ENCODE measurements at regions not wholly inside any gene's neighbourhood (a gene's known extent, or its start where the extent isn't known, plus 50 kb on each side); places are given as distances from the start of the nearest gene placed in this dataset.

GRCh38 chr6:133715270-133715669 is 173.6 kb upstream of the TCF21 start:
- Mint-ChIP-seq H3K9me3 (peaks cover 0 to 3% (median 0%) of the 10 kb centered on the region in 11 donors), H3K27ac (no peak overlapping the region), H3K4me1 (no peaks in the 10 kb centered on the region), H3K27me3 (peaks cover 8 to 30% (median 10%) of the 10 kb centered on the region in 5 donors), H3K36me3 (no peaks in the 10 kb centered on the region), H3K4me3 (no peak overlapping the region)
- DNase-seq, result no peak
- no peak overlapping the region for H3K4me3 ChIP-seq (ENCODE audit: low read length)
- ChIA-PET POLR2A (no interaction called here), CTCF (no interaction called here)
- H3K27me3 ChIP-seq (ENCODE audit: control insufficient read depth in 2 of 2, insufficient read depth in 2 of 2, low read length in 2 of 2), result no peaks in the 10 kb centered on the region
- no peaks in the 10 kb centered on the region for H3K4me1 ChIP-seq (ENCODE audit: control insufficient read depth in 2 of 2, insufficient read depth in 2 of 2, low read length in 2 of 2)
- no peak overlapping the region for H3K27ac ChIP-seq (ENCODE audit: low read depth, low read length)
- H3K9me3 ChIP-seq (ENCODE audit: control insufficient read depth in 2 of 3, low read length in 3 of 3), result no peaks in the 10 kb centered on the region
- no peaks in the 10 kb centered on the region for H3K36me3 ChIP-seq (ENCODE audit: control insufficient read depth in 2 of 3, insufficient read depth in 3 of 3, low read length in 3 of 3)
- intact Hi-C loops (cut with micrococcal nuclease), result no loop called here
- no peak for ATAC-seq

GRCh38 chr6:133724726-133725125 is 164.2 kb upstream of the TCF21 start:
- Histone ChIP-seq H3K4me3 (ENCODE audit: low read length) (no peak overlapping the region), H3K4me1 (ENCODE audit: control insufficient read depth in 2 of 2, insufficient read depth in 2 of 2, low read length in 2 of 2) (no peaks in the 10 kb centered on the region), H3K9me3 (ENCODE audit: control insufficient read depth in 2 of 3, low read length in 3 of 3) (no peaks in the 10 kb centered on the region), H3K36me3 (ENCODE audit: control insufficient read depth in 2 of 3, insufficient read depth in 3 of 3, low read length in 3 of 3) (no peaks in the 10 kb centered on the region), H3K27me3 (ENCODE audit: control insufficient read depth in 2 of 2, insufficient read depth in 2 of 2, low read length in 2 of 2) (no peaks in the 10 kb centered on the region), H3K27ac (ENCODE audit: low read depth, low read length) (no peak overlapping the region)
- ChIA-PET POLR2A (no interaction called here), CTCF (no interaction called here)
- Mint-ChIP-seq H3K36me3 (peaks cover 0 to 3% (median 0%) of the 10 kb centered on the region in 5 donors), H3K4me1 (no peaks in the 10 kb centered on the region), H3K4me3 (no peak overlapping the region), H3K27ac (no peak overlapping the region), H3K27me3 (peaks cover 0 to 12% (median 6%) of the 10 kb centered on the region in 5 donors), H3K9me3 (peaks cover 0 to 19% (median 12%) of the 10 kb centered on the region in 11 donors)
- DNase-seq (no peak), ATAC-seq (no peak)
- intact Hi-C loops (cut with micrococcal nuclease), result no loop called here

GRCh38 chr6:133726188-133726587 is 162.7 kb upstream of the TCF21 start:
- Histone ChIP-seq H3K4me1 (ENCODE audit: control insufficient read depth in 2 of 2, insufficient read depth in 2 of 2, low read length in 2 of 2) (no peaks in the 10 kb centered on the region), H3K9me3 (ENCODE audit: control insufficient read depth in 2 of 3, low read length in 3 of 3) (no peaks in the 10 kb centered on the region), H3K27me3 (ENCODE audit: control insufficient read depth in 2 of 2, insufficient read depth in 2 of 2, low read length in 2 of 2) (no peaks in the 10 kb centered on the region), H3K27ac (ENCODE audit: low read depth, low read length) (no peak overlapping the region), H3K36me3 (ENCODE audit: control insufficient read depth in 2 of 3, insufficient read depth in 3 of 3, low read length in 3 of 3) (no peaks in the 10 kb centered on the region), H3K4me3 (ENCODE audit: low read length) (no peak overlapping the region)
- DNase-seq (no peak), ATAC-seq (no peak)
- intact Hi-C loops (cut with micrococcal nuclease), result no loop called here
- Mint-ChIP-seq H3K27ac (no peak overlapping the region), H3K4me3 (no peak overlapping the region), H3K27me3 (peaks cover 0 to 6% (median 4%) of the 10 kb centered on the region in 5 donors), H3K4me1 (no peaks in the 10 kb centered on the region), H3K9me3 (peaks cover 0 to 19% (median 12%) of the 10 kb centered on the region in 11 donors), H3K36me3 (peaks cover 0 to 3% (median 0%) of the 10 kb centered on the region in 5 donors)
- ChIA-PET CTCF (no interaction called here), POLR2A (no interaction called here)

- ChIA-PET POLR2A (no interaction called here), CTCF (no interaction called here)
- H3K9me3 ChIP-seq (ENCODE audit: control insufficient read depth in 2 of 3, low read length in 3 of 3), result no peaks in the 10 kb centered on the region
- no peaks in the 10 kb centered on the region for H3K36me3 ChIP-seq (ENCODE audit: control insufficient read depth in 2 of 3, insufficient read depth in 3 of 3, low read length in 3 of 3)
- Mint-ChIP-seq H3K36me3 (peaks cover 0 to 3% (median 0%) of the 10 kb centered on the region in 5 donors), H3K27me3 (peaks cover 0 to 6% (median 0%) of the 10 kb centered on the region in 5 donors), H3K9me3 (peaks cover 0 to 25% (median 8%) of the 10 kb centered on the region in 11 donors), H3K4me1 (no peaks in the 10 kb centered on the region), H3K4me3 (no peak overlapping the region), H3K27ac (no peak overlapping the region)
- no peak for DNase-seq
- no peak overlapping the region for H3K4me3 ChIP-seq (ENCODE audit: low read length)
- intact Hi-C loops (cut with micrococcal nuclease), result no loop called here
- no peak for ATAC-seq
- H3K27ac ChIP-seq (ENCODE audit: low read depth, low read length), result no peak overlapping the region
- no peaks in the 10 kb centered on the region for H3K27me3 ChIP-seq (ENCODE audit: control insufficient read depth in 2 of 2, insufficient read depth in 2 of 2, low read length in 2 of 2)
- no peaks in the 10 kb centered on the region for H3K4me1 ChIP-seq (ENCODE audit: control insufficient read depth in 2 of 2, insufficient read depth in 2 of 2, low read length in 2 of 2)
Measured at GRCh38 chr6:133730881-133731280, 158.0 kb upstream of the TCF21 start.

- H3K4me1 Mint-ChIP-seq, result no peaks in the 10 kb centered on the region
- H3K27me3 ChIP-seq (ENCODE audit: control insufficient read depth in 2 of 2, insufficient read depth in 2 of 2, low read length in 2 of 2), result no peaks in the 10 kb centered on the region
- no peak for DNase-seq
- no peak overlapping the region for H3K4me3 Mint-ChIP-seq
- H3K4me1 ChIP-seq (ENCODE audit: control insufficient read depth in 2 of 2, insufficient read depth in 2 of 2, low read length in 2 of 2), result no peaks in the 10 kb centered on the region
- no peaks in the 10 kb centered on the region for H3K36me3 ChIP-seq (ENCODE audit: control insufficient read depth in 2 of 3, insufficient read depth in 3 of 3, low read length in 3 of 3)
- no peak overlapping the region for H3K4me3 ChIP-seq (ENCODE audit: low read length)
- peaks cover 0 to 13% (median 0%) of the 10 kb centered on the region in 5 donors for H3K27me3 Mint-ChIP-seq
- H3K27ac ChIP-seq (ENCODE audit: low read depth, low read length), result no peak overlapping the region
- H3K36me3 Mint-ChIP-seq, result no peaks in the 10 kb centered on the region
- no peaks in the 10 kb centered on the region for H3K9me3 Mint-ChIP-seq
- H3K9me3 ChIP-seq (ENCODE audit: control insufficient read depth in 2 of 3, low read length in 3 of 3), result no peaks in the 10 kb centered on the region
- no peak for ATAC-seq
- ChIA-PET POLR2A (no interaction called here), CTCF (no interaction called here)
- intact Hi-C loops (cut with micrococcal nuclease), result no loop called here
- H3K27ac Mint-ChIP-seq, result no peak overlapping the region
Measured at GRCh38 chr6:133740218-133740617, 148.7 kb upstream of the TCF21 start.

GRCh38 chr6:133740816-133741215 is 148.1 kb upstream of the TCF21 start:
- Mint-ChIP-seq H3K27me3 (peaks cover 0 to 13% (median 0%) of the 10 kb centered on the region in 5 donors), H3K36me3 (no peaks in the 10 kb centered on the region), H3K27ac (no peak overlapping the region), H3K4me1 (no peaks in the 10 kb centered on the region), H3K4me3 (no peak overlapping the region), H3K9me3 (no peaks in the 10 kb centered on the region)
- ATAC-seq (no peak), DNase-seq (no peak)
- H3K27ac ChIP-seq (ENCODE audit: low read depth, low read length), result no peak overlapping the region
- H3K36me3 ChIP-seq (ENCODE audit: control insufficient read depth in 2 of 3, insufficient read depth in 3 of 3, low read length in 3 of 3), result no peaks in the 10 kb centered on the region
- intact Hi-C loops (cut with micrococcal nuclease), result no loop called here
- POLR2A ChIA-PET, result no interaction called here
- no peaks in the 10 kb centered on the region for H3K4me1 ChIP-seq (ENCODE audit: control insufficient read depth in 2 of 2, insufficient read depth in 2 of 2, low read length in 2 of 2)
- H3K27me3 ChIP-seq (ENCODE audit: control insufficient read depth in 2 of 2, insufficient read depth in 2 of 2, low read length in 2 of 2), result no peaks in the 10 kb centered on the region
- CTCF ChIA-PET, result no interaction called here
- H3K4me3 ChIP-seq (ENCODE audit: low read length), result no peak overlapping the region
- H3K9me3 ChIP-seq (ENCODE audit: control insufficient read depth in 2 of 3, low read length in 3 of 3), result no peaks in the 10 kb centered on the region

GRCh38 chr6:133741375-133741861 is 147.5 kb upstream of the TCF21 start:
- intact Hi-C loops (cut with micrococcal nuclease), result no loop called here
- no peaks in the 10 kb centered on the region for H3K9me3 ChIP-seq (ENCODE audit: control insufficient read depth in 2 of 3, low read length in 3 of 3)
- H3K27me3 ChIP-seq (ENCODE audit: control insufficient read depth in 2 of 2, insufficient read depth in 2 of 2, low read length in 2 of 2), result no peaks in the 10 kb centered on the region
- no peak overlapping the region for H3K4me3 ChIP-seq (ENCODE audit: low read length)
- no peaks in the 10 kb centered on the region for H3K4me1 ChIP-seq (ENCODE audit: control insufficient read depth in 2 of 2, insufficient read depth in 2 of 2, low read length in 2 of 2)
- H3K36me3 Mint-ChIP-seq, result no peaks in the 10 kb centered on the region
- ChIA-PET CTCF (no interaction called here), POLR2A (no interaction called here)
- peaks cover 0 to 2% (median 0%) of the 10 kb centered on the region in 11 donors for H3K9me3 Mint-ChIP-seq
- no peaks in the 10 kb centered on the region for H3K4me1 Mint-ChIP-seq
- no peak overlapping the region for H3K4me3 Mint-ChIP-seq
- no peak overlapping the region for H3K27ac ChIP-seq (ENCODE audit: low read depth, low read length)
- ATAC-seq (no peak), DNase-seq (no peak)
- H3K27me3 Mint-ChIP-seq, result peaks cover 0 to 13% (median 0%) of the 10 kb centered on the region in 5 donors
- no peak overlapping the region for H3K27ac Mint-ChIP-seq
- H3K36me3 ChIP-seq (ENCODE audit: control insufficient read depth in 2 of 3, insufficient read depth in 3 of 3, low read length in 3 of 3), result no peaks in the 10 kb centered on the region

Data from naive thymus-derived CD4-positive, alpha-beta T cell (primary cell).